ENCODE measurements at regions not wholly inside any gene's neighbourhood (a gene's known extent, or its start where the extent isn't known, plus 50 kb on each side); places are given as distances from the start of the nearest gene placed in this dataset.

GRCh38 chr2:15833731-15834130, 106.6 kb upstream of the MYCN start:
- no peak overlapping the region for H2AK5ac ChIP-seq (ENCODE audit: low read depth, low read length)
- H3K23me2 ChIP-seq (ENCODE audit: low read depth, low read length) = no peaks in the 10 kb centered on the region
- H3K14ac ChIP-seq (ENCODE audit: insufficient read length) = no peak overlapping the region
- H2BK15ac ChIP-seq (ENCODE audit: low read length) = no peak overlapping the region
- H2BK20ac ChIP-seq (ENCODE audit: low read length) = no peak overlapping the region
- peak overlapping the region; percentile 42 for H4K91ac ChIP-seq (replicated peaks; ENCODE audit: insufficient read length, low read length)
- H2BK120ac ChIP-seq (replicated peaks; ENCODE audit: low read depth, low read length) = no peak overlapping the region
- no peak for FAIRE-seq
- ChIA-PET POLR2A (ENCODE audit: partially characterized antibody) (no interaction called here), CTCF (ENCODE audit: partially characterized antibody) (interaction anchor here (0.7 kb wide), 1 partner anchor 16 kb away, joined by 3 read pairs; no protein-coding TSS in a partner anchor)
- H3K27ac ChIP-seq (ENCODE audit: low read depth, low read length) = no peak overlapping the region
- no peaks in the 10 kb centered on the region for H3K79me1 ChIP-seq (ENCODE audit: low read depth, low read length)
- H3K4me3 ChIP-seq (ENCODE audit: extremely low read depth in 1 of 4, insufficient read depth in 2 of 4, low read depth in 3 of 4, low read length in 4 of 4) = no peak overlapping the region
- H3K18ac ChIP-seq (ENCODE audit: extremely low read depth, low read length) = no peak overlapping the region
- H3K4me1 ChIP-seq (replicated peaks in 1 of 4; ENCODE audit: control insufficient read depth in 3 of 4, insufficient read depth in 4 of 4, low read length in 3 of 4) = no peaks in the 10 kb centered on the region
- no peak overlapping the region for H3K4ac ChIP-seq (replicated peaks; ENCODE audit: insufficient read length, low read depth, low read length)
- H3K4me2 ChIP-seq (ENCODE audit: insufficient read depth in 1 of 2, low read depth in 2 of 2, low read length in 2 of 2) = no peak overlapping the region
- no peaks in the 10 kb centered on the region for H3K27me3 ChIP-seq (replicated peaks in 1 of 4; ENCODE audit: control insufficient read depth in 3 of 4, extremely low read depth in 1 of 4, insufficient read depth in 3 of 4, low read length in 3 of 4)
- H4K5ac ChIP-seq (ENCODE audit: insufficient read length, low read depth, low read length) = no peak overlapping the region
- no peak overlapping the region for H2AFZ ChIP-seq (ENCODE audit: low read length)
- WGBS, 2 experiments (ENCODE audit: extremely low coverage in 1 of 2, insufficient coverage in 1 of 2, insufficient read length in 1 of 2, insufficient replicate concordance in 2 of 2, low coverage in 1 of 2, low lambda C conversion rate in 2 of 2, missing lambda C conversion rate in 1 of 2) = 82% methylated on average over 3 of the region's 3 CpGs; no CpG with 5 or more reads in 1 of the 2 experiments
- H3K9me3 ChIP-seq (ENCODE audit: insufficient read depth in 2 of 2, low read depth in 1 of 2, low read length in 1 of 2) = no peaks in the 10 kb centered on the region
- H3K56ac ChIP-seq (replicated peaks; ENCODE audit: insufficient read length, low read depth, low read length) = no peak overlapping the region
- H3K79me2 ChIP-seq (ENCODE audit: control insufficient read depth in 1 of 2, insufficient read depth in 2 of 2, low read length in 2 of 2) = no peaks in the 10 kb centered on the region
- no peak overlapping the region for H3K23ac ChIP-seq (ENCODE audit: insufficient read length)
- no peak for DNase-seq (ENCODE audit: low read depth in 1 of 2, low spot score in 2 of 2)
- no peak overlapping the region for H3K9ac ChIP-seq (replicated peaks in 1 of 4; ENCODE audit: extremely low read depth in 1 of 4, low read depth in 3 of 4, low read length in 3 of 4)
- H2BK5ac ChIP-seq (ENCODE audit: low read depth, low read length) = no peak overlapping the region
- no peaks in the 10 kb centered on the region for H4K20me1 ChIP-seq (replicated peaks in 1 of 2; ENCODE audit: control insufficient read depth in 1 of 2, insufficient read depth in 2 of 2, low read length in 2 of 2)
- no peaks in the 10 kb centered on the region for H3K36me3 ChIP-seq (ENCODE audit: control insufficient read depth in 2 of 4, insufficient read depth in 4 of 4, low read length in 3 of 4)
- H2BK12ac ChIP-seq (ENCODE audit: low read depth, low read length) = no peak overlapping the region
- H4K8ac ChIP-seq (ENCODE audit: extremely low read depth, insufficient read depth, low read length) = no peak overlapping the region
- no peak for TF ChIP-seq PHF8 (conservative IDR thresholded peaks at IDR 0.05; ENCODE audit: low read depth, low read length)
- TF ChIP-seq TAF1 (IDR thresholded peaks at IDR 0.05; ENCODE audit: low read depth, low read length) = no peak
- TF ChIP-seq BCL11A (IDR thresholded peaks at IDR 0.05; ENCODE audit: low read depth in 2 of 2, low read length in 2 of 2) = no peak
- no peak for TF ChIP-seq HDAC2 (IDR thresholded peaks at IDR 0.05; ENCODE audit: borderline replicate concordance in 1 of 2, low read depth in 2 of 2, low read length in 2 of 2)
- no peak for TF ChIP-seq SP2 (IDR thresholded peaks at IDR 0.05; ENCODE audit: low read length)
- no peak for TF ChIP-seq JUN (IDR thresholded peaks at IDR 0.05; ENCODE audit: low read depth, low read length)
- no peak for TF ChIP-seq SUZ12 (IDR thresholded peaks at IDR 0.05; ENCODE audit: low read length)
- no peak for TF ChIP-seq HDAC6 (IDR thresholded peaks at IDR 0.05; ENCODE audit: low read depth, low read length)
- no peak for TF ChIP-seq EZH2 (IDR thresholded peaks at IDR 0.05; ENCODE audit: low read depth, low read length, severe bottlenecking)
- no peak for TF ChIP-seq MAFK (IDR thresholded peaks at IDR 0.05; ENCODE audit: low read depth, low read length)
- no peak for TF ChIP-seq GTF2F1 (IDR thresholded peaks at IDR 0.05; ENCODE audit: borderline replicate concordance, low read depth, low read length)
